Right kidney (tissue), 1 donor: ENCODE measurements at regions not wholly inside any gene's neighbourhood (a gene's known extent, or its start where the extent isn't known, plus 50 kb on each side); places are given as distances from the start of the nearest gene placed in this dataset.

ENCODE experiments used
- DNase-seq: peaks from one replicate; pipeline ENCODE4 v3.0.0-alpha.2; 2016

DNA sequence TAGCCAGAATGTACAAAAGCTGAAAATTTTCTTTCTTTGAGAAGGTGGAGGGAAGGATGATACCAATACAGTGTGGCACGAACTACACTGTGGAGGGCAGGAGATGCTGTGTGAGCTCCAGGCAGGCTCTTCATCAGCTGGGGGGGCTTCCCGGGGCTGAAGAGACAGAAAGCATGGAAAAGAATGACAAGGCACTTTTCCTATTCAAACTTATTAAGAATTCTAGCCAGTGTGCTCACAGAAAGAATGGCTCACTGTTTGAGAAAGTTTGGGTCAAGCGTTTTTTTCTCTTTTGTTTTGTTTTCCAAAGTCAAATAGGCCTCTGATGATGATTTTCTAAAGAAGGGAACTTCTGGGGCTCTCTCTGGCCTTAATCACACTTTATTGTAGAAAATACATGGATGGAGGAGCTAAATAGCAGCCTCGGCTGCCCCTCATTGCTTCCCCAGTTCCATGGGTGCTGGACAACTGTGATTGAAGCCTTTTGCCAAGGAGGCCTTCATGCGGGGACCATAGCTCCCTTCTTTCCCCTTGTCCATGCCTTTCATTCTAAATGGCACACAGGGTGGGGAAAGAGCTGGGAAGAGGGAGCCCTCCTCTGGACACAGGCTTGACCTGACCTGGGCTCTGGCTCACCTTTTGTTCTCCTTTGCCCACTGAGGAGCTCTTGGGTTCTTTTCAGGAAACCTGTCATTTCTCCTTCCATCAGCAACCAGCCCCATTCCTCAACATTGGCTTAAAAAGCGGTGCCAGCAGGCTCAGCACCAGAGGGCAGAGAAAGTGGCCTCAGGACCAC, 130.6 kb downstream of the TDRD15 start:
- DNase-seq, result no peak

DNA sequence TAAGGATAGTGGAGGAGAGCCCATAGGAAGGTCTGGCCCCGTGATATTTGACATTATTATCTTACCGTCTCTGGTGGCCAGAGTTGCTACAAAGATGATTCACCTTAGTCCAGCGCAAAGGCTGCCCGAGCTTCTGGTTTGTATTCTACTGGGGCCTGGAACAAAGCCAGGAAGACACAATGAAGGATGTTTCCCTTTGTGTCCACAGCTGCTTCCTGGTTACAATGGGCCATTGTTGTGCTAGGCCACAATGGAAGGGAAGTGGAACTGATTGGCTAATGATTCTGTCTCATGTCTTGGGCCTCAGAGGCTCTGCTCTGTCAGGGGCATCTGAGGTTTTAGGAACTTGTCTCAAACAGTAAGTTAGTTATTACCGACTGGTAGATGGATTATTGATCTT, 132.2 kb downstream of the TDRD15 start:
- no peak for DNase-seq

DNA sequence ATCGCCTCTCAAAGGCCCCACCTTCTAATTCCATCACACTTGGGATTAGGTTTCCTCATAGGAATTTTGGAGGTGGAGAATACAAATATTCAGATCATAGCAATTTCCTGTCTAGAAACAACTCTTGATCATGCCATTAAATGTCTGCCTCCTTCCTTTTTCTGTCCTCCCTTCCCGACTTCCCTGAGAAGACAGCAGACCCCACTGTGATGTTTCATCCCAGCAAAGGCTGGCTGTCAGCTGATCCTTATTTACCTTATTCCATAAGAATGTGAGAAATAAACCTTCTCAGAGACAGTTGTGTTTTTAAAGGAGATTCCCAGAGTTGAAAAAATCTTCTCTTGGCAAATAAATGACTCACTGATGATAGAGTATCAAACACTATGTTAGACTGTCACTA, 133.9 kb downstream of the TDRD15 start:
- DNase-seq, result no peak

DNA sequence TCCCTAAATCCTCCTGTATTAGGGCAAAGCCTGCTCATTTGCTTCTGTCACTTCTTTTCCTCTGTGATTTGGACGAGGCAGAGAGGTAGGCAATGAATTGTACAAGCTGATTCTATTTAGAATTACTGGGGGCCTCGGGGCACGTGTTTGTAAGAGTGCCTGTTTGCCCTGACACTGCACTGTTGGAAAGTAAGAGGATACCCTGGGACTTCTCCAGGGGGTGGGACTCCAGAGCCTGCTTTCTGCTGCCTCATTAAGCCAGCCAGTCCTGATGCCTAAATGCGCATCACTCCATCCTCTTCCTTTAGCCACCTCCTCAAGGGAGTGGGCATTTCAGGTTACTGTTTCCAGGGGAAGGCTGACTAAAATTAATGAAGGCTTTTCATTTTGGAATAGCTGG, 134.3 kb downstream of the TDRD15 start:
- DNase-seq, result no peak

DNA sequence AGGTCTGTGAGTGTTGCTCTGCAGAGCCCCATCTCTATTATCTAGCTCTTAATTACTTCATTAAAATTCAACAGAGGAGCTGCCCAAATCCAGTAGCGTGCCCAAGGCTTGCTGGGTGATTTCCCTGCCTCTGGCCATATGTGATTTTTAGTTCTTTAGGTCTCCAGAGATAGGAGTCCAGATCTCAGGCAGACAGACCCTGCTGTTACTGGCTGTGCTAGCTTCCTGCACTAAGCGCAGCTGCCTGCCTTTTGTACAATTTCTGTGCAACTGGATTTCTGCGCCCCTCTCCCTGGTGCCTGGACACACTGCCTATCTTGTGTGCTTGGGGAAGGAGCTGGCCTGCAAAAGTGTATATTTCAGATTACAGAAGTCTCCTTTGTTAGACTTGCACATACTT, 136.5 kb downstream of the TDRD15 start:
- DNase-seq, result no peak

DNA sequence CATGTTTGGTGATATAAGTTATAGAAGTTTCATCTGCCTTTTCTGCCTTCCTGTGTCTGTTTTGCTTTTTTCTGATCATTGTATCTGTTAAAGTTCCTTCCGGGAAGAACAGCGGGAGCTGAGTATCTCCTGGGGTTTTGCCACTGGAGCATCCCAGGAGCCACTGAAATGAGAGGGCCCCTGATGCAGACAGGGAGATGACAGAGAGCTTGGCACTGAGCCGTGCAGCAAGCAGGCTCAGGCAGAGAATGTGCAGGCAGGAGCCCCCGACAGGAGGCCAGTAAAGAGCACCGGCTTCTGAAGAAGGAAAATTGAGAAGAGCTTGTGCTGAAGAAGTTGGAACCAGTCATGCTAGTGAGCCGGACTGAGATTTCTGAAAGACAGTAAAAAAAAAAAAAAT, 137.8 kb downstream of the TDRD15 start:
- DNase-seq, result no peak

DNA sequence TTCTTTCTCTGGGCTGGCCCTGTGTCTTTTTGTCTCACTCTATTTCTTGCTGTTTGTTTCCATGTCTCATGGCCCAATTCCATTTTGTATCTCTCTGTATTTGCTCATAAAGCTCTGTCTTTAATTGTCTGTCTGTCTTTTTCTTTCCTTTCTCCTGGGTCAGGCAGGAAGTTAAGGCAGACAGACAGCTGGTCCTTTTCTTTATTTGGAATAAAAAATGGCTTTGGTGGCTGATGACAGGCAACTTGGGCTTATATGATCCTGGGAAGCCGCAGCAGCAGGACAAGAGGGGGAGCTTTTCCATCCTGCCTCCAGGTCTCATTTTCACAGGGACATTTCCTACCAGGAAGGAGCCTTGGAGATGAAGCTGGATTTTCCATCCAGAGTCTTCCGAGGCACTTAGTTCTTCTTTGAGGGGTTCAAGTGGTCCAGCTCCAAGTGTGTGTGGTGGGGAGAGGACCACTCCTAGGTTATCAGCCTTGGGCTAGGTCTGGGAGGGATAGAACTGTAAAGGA, 138.7 kb downstream of the TDRD15 start:
- DNase-seq, result no peak

DNA sequence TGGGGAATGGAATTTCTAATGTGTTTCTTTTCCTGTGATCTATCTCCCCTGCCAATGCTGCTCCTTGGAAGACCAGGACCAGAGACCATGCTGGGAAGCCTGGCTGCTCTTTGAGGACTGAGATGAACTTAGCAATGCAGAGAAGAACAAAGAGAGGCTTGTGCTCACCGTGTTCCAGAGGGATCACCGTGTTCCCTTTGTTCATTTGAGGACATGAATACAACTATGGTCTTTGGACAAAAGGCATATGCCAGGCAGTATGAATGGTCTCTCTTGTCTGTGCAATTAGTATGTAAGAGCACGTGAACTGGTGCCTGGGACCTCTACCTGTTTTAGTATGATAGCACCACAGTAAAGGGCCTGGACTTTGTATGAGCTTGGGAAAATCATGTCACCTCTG, 139.9 kb downstream of the TDRD15 start:
- DNase-seq, result no peak

DNA sequence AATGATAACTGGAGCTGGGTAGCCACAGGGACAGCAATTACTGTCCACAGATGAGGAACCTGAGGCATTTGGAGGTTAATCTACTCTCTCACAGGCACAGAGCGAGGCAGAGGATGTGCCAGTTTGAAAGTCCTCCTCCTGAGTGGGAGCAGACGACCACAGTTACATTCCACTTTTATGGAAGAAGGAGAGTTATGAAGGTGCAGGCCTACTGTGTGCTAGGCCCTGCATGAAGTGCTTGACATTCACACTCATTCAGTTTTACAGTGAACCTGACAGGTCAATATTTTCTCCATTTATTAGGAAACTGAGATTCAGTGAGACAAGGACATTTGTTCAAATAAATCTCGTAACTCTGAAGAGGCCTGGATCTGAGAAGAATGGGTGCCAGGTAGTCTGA, 142.0 kb downstream of the TDRD15 start:
- DNase-seq, result no peak

DNA sequence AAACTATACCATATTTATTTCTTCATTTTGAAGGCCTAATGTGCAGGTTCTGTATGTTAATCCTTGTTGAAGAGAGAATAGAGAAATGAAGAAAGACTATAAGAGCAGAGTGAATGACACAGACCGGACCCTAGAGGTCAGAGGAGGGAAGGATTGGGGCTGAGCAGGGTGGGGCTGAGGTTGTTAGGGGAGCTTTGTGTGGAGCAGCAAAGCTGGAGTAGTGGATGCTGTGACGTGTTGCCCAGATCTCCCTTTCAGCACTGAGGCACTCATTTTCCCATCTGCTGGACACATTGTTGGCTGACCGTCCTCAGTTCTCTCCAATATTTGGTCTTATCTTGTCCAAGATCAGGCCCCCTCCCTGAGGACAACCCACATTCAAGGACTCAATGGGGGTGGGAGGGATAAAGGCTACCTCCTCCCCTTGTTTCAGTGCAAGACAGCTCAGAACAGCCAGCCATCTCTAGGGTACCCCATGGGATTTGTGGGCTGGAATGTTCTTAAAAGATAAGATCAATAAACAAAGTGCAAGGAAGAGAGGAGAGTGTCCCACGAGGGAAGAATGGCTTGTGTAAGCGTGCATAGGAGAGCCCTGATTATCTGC, 143.6 kb downstream of the TDRD15 start:
- no peak for DNase-seq

DNA sequence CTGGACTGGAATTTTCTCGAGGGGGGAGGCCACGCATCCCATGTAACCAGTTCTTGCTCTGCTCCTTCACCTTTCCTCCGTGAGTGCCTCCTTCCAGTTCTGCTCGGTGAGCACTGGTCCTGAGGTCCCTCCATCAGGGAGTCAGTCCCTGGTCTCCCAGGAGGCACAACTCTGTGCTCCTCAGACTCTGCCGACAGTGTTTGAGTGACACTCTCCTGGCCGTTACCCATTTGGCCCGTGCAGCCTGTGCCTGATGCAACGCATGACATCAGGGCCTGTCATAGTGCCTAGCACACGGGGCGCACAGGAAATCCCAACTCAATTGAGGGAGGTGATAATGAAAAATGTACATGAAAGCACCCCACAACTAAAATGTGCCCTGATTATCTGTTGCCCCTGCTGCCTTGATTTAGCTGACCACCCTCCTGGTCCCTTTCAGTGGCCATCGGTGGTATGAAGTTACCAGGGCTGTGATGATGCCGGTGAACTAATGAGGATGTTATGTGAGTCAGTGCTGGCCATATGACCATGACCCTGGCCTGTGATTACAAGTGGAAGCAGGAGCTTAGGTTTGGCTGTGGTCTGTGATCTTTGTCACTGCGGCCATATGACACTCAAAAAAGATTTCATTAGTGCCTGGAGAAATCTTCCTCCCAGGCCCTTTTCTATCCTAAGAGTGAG, 144.6 kb downstream of the TDRD15 start:
- DNase-seq, result no peak

DNA sequence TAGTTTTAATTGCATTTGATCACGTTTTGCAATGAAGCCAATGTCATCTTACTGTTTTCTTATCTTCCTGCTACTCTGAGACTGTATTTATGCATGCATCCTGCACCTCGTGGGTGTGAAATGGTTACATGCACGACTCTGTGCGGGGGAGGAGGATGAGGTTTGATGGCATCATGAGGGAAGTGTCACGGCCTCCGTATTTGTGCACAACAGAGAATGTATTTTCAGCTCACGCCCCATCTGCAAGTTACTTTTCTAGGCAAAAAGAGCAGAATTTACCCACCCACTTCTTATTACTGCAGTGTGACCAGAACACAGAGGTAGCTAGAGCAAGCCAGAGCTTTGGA, 145.1 kb downstream of the TDRD15 start:
- DNase-seq, result no peak

DNA sequence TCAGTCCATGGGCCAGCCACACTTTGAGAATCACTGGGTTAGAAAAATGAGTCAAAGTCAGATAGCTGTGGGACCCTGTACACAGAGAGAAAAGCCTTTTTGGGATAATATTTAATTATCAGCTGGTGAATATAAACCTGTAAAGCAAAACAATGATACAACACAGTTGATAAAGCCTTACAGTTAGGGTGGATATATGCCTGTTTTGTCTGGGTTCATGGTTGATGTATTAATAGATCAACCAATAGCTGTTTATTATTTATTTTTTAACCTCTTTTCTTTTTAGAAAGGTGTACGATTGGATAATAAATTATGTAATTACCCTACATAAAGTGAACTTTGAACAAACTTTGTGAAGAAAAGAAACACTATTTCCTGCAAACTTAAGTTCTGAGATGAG, 145.6 kb downstream of the TDRD15 start:
- DNase-seq, result no peak

DNA sequence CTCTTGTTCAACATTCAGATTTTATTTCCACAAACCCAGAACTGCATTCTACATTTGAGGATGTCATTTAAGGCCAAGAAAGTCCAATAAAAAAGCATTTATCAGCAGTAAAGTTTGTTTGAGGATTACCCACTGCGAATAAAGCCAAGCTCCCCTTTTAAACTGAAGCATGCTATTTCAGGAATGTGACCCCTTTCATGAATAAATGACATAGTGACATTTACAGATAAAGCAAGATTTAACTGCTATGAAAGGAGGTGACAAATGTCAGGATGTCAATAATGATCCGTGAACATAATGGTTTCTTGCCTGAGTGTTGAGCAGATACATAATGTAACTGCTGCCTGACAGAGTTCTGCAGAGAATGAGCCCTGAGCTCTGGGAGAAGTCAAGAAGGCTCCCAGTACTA, 146.3 kb downstream of the TDRD15 start:
- DNase-seq, result no peak

DNA sequence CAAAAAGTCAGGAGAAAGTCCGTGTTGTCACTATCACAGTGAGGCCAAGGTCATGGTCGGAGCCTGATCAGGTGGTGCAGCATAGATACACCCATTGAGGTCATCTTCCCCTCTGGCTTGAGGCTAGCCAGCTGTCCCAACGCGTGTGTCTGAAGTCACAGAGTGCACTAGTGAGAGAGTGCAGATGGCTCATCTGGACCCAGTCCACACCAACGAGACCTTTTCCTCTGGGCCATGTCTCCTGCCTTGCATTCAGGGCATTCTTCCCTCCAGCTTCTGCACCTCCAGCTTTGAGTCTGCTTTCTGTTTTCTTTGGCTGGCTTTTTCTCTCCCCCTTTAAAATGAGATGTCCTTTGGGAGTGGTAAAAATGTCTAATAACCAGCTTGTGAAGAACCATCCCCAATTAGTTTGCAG, 146.9 kb downstream of the TDRD15 start:
- DNase-seq, result peak; percentile 58

DNA sequence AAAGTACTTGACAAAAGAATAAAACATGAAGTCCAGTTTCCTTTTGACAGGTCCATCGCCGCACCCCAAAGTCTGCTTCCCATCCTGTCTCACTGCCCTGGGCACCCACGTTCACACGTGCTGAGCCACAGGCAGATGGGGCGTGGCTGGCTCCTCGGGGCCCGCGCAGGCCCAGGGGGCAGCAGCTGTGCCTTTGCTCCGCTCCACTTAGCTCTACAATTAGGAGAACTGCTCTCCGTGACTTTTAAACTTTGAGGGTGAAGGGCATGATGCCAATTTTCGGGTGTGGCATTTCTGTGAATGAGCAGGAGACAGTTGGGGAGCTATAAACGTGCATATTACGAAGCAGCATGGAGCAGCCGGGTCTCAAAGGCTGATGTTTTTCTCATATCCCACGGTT, 152.4 kb downstream of the TDRD15 start:
- no peak for DNase-seq

DNA sequence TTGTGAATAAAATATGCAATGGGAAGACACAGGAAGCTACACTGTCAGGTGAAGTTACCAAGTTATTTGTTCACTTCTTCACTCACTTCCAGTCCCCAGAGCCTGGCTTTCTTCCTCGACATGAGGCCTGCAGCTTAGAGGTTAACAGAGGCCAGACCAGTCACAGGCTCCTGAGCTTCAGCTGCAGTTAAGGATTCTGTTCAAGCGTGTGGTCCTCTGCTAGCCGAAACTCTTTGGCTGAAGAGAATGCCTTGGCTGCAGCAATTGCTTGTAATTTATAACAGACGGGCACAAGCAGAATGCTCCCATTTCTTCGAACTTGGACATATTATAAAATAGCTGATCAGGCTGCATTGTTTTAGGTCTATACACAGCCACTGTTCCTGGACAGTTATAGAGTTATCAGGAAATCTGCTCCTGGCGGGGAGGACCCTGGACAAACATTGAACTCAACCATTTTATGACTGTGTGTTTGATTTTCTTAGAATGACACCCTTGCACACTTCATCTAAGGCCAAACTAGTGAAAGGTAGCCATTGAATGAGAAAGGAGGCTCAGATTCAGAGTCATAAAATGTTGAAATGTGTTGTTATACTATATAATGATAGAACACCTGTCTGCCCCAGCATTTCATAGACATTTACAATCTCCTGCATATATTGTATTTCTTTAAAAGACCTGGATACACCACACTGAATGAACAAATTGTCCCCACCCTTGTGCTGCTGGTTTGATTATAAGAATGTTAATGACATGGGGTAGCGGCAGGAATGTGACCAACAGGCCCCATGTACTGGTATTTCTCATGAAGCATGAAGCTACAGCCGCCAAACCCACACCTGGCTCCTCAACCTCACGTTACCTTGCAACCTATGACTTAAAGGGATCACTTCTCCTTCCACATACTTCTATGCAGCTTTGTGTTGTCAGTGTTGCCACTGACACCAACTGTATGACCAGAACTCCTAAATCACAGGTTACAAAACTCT, 153.6 kb downstream of the TDRD15 start:
- DNase-seq, result no peak

DNA sequence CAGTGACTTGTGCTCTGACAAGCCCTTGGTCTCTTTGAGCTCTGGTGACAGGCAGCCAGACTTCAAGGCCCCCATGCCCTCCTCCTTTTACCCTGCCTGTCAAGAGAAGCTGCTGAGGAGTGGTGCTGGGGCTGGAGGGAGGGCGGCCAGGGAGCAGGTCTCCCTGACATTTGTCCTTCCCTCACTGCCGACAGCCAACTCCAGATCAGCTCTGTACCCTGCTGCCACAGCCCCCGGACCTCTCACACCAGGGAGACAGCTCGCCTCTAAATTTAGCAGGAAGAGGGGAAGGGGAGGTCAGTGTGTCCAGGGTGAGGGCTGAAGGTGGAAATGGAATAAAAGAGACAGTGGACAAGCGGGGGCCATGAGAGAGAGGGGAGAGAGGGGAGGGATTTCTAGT, 155.8 kb downstream of the TDRD15 start:
- DNase-seq, result no peak

DNA sequence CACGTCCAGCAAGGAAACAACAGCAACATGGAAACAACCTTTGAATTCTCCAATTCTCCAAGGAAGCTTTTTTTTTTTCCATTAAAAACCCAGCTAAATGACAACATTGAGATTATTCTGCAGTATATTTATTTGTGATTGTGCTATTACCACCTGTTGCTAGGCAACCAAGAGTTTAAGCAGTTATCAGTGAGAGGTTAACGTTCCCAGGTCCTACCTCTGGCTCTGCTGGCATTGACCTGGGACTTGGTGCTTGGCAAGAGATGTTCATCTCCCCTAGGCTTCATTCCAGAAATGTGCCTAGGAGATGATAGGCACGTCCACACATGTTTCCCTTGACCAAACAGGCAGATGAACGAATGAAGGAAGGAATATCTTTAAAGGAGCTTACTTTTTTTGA, 157.0 kb downstream of the TDRD15 start:
- no peak for DNase-seq

DNA sequence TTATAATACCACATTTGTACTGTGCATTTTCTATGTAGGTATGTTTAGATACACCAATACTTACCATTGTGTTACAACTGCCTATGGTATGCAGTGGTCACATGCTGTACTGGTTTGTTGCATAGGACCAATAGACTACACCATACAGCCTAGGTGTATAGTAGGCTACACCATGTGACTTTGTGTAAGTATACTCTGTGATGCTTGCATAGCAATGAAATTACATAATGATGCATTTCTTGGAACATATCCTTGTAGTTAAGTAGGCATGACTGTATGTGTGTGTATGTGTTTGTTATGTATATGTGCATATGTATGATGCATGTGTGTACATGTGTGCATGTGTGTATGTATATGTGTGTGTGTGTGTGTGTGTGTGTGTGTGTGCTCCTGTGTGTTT, 157.6 kb downstream of the TDRD15 start:
- no peak for DNase-seq

DNA sequence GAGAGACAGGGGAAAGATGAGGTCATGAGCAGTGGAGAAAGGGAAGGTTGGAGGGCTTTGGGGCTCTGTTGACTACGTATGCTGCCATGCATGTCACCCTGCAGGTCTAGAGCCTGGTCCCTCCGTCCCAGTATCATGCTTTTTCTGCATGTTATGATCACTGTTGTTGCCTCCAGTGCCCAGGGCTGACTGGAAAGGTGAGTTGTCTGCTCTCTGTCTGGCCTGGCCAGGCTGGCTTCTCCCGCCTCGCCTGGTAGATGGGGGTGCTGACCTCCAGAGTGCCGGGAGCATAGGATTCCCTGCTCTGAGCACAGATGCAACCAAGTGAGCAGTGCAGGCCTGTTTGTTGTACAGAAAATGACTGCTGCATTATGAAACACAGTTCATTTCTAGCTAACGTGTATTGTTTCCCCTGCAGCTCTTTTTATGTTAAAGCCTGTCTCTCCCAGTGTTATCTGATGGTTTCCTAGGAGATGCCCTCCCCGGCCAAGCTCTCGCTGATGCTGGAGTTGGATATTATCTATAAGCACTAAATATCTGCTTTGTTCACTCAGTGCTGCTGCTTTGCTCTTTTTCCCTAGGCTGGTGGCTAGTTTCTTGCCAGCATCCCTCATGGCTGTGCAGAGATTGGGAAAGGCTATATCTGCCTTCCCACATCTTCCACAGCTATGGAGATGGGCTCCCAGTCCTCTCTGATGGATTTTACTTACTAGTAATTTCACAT, 158.2 kb downstream of the TDRD15 start:
- no peak for DNase-seq

DNA sequence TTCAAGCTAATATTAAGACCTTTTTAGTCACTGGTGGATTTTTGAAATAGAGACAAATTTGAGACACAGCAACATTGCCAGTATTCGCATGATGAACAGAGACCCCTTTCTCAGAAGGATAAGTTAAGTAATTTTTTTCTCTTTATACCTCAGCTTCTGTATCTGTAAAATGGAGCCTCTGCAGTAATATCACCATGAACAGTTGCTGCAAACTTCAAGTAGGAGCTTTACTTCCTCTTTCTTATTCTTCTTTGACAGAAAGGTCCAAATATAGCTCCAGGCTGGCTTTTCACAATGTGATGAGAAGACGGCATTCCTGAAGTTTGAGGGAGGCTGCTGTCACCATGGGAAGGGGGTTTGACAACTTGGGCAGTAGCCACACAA, 158.7 kb downstream of the TDRD15 start:
- no peak for DNase-seq
